ENCODE measurements at regions not wholly inside any gene's neighbourhood (a gene's known extent, or its start where the extent isn't known, plus 50 kb on each side); places are given as distances from the start of the nearest gene placed in this dataset.

- TF ChIP-seq SP4 (IDR thresholded peaks at IDR 0.05; ENCODE audit: low read length) (no peak), CTCF (IDR thresholded peaks at IDR 0.05; ENCODE audit: control extremely low read depth in 1 of 3, insufficient read depth in 1 of 3, low read depth in 1 of 3, low read length in 3 of 3) (no peak), SP2 (IDR thresholded peaks at IDR 0.05; ENCODE audit: low read length) (no peak), MAX (IDR thresholded peaks at IDR 0.05) (no peak), TEAD4 (IDR thresholded peaks at IDR 0.05; ENCODE audit: low read depth, low read length) (no peak), RAD21 (IDR thresholded peaks at IDR 0.05 in 1 of 2, conservative IDR thresholded peaks at IDR 0.05 in 1 of 2; ENCODE audit: low read depth in 2 of 2, low read length in 2 of 2) (no peak), SUZ12 (IDR thresholded peaks at IDR 0.05; ENCODE audit: low read length) (no peak), POLR2A (IDR thresholded peaks at IDR 0.05; ENCODE audit: control extremely low read depth in 1 of 2, low read depth in 2 of 2, low read length in 2 of 2) (no peak), TAF1 (IDR thresholded peaks at IDR 0.05; ENCODE audit: low read depth, low read length) (no peak), YY1 (IDR thresholded peaks at IDR 0.05; ENCODE audit: low read depth, low read length) (no peak), GABPA (IDR thresholded peaks at IDR 0.05; ENCODE audit: borderline replicate concordance, insufficient read depth, low read length) (no peak), BCL11A (IDR thresholded peaks at IDR 0.05; ENCODE audit: low read depth in 2 of 2, low read length in 2 of 2) (no peak)
Observed at GRCh38 chr3:67227030-67227429, 228.9 kb downstream of the KBTBD8 start.

Measured in H1 (cell line).